Esophagus muscularis mucosa (tissue), 4 donors: ENCODE measurements at regions not wholly inside any gene's neighbourhood (a gene's known extent, or its start where the extent isn't known, plus 50 kb on each side); places are given as distances from the start of the nearest gene placed in this dataset.
A peak's percentile ranks its signal among the peaks of the same experiment; 100 is the strongest.

ENCODE experiments used
- DNase-seq: peaks from one replicate; pipeline ENCODE4 v3.0.0-alpha.2; 2017; ENCODE audit errors: extremely low spot score
- H3K27ac ChIP-seq, 4 donors: fragments of 200-600 bp; sonication (generic); replicated peaks in 1 of 4; 1 replicate in 3 of 4; 2 replicates in 1 of 4; pipeline ENCODE4 v1.5.1; 2016 to 2019; ENCODE audit warnings: mild to moderate bottlenecking in 1 of 4
- H3K27me3 ChIP-seq, 4 donors: fragments of 200-600 bp; sonication (generic); one replicate each; pipeline versions ENCODE4 v1.5.1 to v1.6.0; 2016 to 2019
- H3K36me3 ChIP-seq, 4 donors: fragments of 200-600 bp; sonication (generic); one replicate each; pipeline ENCODE4 v1.5.1; 2016 to 2019
- H3K4me1 ChIP-seq, 4 donors: fragments of 200-600 bp; sonication (generic); one replicate each; pipeline ENCODE4 v1.5.1; 2016 to 2019
- H3K4me3 ChIP-seq, 4 donors: fragments of 200-600 bp; sonication (generic); 1 replicate in 2 of 4; 2 replicates in 2 of 4; pipeline ENCODE4 v1.5.1; 2016 to 2019; ENCODE audit warnings: mild to moderate bottlenecking in 4 of 4, moderate library complexity in 1 of 4
- H3K9me3 ChIP-seq, 4 donors: fragments of 200-600 bp; sonication (generic); 1 replicate in 3 of 4; 2 replicates in 1 of 4; pipeline ENCODE4 v1.5.1; 2016 to 2019
- EP300 ChIP-seq: sonication (generic); formaldehyde crosslinking; IDR thresholded peaks from one replicate; pipeline ENCODE4 v1.6.1; 2017; ENCODE audit warnings: antibody characterized with exemption
- POLR2A ChIP-seq: fragments of 450-650 bp; IDR thresholded peaks from one replicate; pipeline ENCODE4 v1.6.1; 2017; ENCODE audit warnings: antibody characterized with exemption, moderate library complexity, mild to moderate bottlenecking, low read depth
- POLR2AphosphoS5 ChIP-seq, 2 donors: sonication (generic); formaldehyde crosslinking; IDR thresholded peaks; one replicate each; pipeline ENCODE4 v1.6.1; 2017; ENCODE audit warnings: antibody characterized with exemption in 2 of 2
- WGBS: methylation state at CpG from one replicate; pipeline ENCODE4 v1.1.5; 2018; 5-methylcytosine and 5-hydroxymethylcytosine counted together
- intact Hi-C: fragments of 100-400 bp; cut with DNase I; formaldehyde crosslinking; loops from one replicate; pipeline ENCODE4 v1.15.1; 2023
- TF ChIP-seq, protein P1 (sequence below), 3 experiments: fragments of 200-600 bp in 2 of 3; fragments of 450-650 bp in 1 of 3; sonication (generic) in 2 of 3; IDR thresholded peaks; one replicate each; pipeline ENCODE4 v1.5.1; 2017 to 2019; ENCODE audit warnings: antibody characterized with exemption in 3 of 3, mild to moderate bottlenecking in 2 of 3, moderate library complexity in 1 of 3

DNA sequence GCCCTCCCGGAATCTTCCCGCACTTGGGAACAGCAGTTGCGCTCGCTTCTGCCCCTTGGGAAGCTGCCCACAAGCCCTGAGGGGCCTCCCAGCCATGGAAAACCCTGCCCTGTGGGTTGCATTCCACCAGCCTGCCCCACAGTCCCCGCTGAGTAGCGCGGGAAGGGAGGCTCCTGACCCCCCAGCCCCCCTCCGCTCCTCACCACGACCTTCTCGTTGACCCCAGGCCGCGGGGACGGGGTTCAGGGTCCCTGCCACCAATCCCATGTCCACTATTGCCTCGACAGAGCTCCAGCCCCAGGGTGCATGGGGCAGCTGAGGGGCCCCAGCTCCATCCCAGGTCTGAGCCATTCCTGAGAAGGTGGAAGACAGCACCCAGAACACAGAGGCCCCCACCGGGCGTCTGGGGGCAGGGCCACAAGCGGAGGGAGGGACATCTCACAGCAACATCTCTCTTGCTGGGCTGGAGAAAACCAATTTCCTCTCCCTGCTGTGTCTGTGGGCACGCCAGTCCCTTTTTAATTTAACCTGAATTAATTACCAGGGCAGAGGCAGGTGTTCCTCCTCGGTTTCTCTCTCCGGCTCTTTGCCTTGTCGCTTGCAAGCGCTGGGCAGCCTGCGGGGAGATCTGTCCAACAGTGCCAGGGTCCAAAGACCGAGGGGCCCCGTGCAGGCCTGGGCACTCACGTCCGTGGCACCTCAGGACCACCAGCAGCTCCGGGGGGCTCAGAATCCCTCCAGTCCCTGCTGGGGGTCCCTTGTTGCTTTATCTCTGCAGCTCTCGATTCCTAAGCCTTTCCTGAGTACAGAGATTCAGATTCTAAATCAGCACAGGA, 57.9 kb downstream of the FOXL3 start:
- Histone ChIP-seq H3K4me1 (peaks cover 0 to 9% (median 0%) of the 10 kb centered on the region in 4 donors), H3K27me3 (peaks cover 0 to 13% (median 0%) of the 10 kb centered on the region in 4 donors), H3K9me3 (no peaks in the 10 kb centered on the region), H3K27ac (no peak overlapping the region), H3K36me3 (no peaks in the 10 kb centered on the region), H3K4me3 (no peak overlapping the region)
- intact Hi-C loops: no loop called here
- DNase-seq: no peak
- WGBS: 93% methylated on average over 21 of the region's 29 CpGs
- TF ChIP-seq, protein P1, sequence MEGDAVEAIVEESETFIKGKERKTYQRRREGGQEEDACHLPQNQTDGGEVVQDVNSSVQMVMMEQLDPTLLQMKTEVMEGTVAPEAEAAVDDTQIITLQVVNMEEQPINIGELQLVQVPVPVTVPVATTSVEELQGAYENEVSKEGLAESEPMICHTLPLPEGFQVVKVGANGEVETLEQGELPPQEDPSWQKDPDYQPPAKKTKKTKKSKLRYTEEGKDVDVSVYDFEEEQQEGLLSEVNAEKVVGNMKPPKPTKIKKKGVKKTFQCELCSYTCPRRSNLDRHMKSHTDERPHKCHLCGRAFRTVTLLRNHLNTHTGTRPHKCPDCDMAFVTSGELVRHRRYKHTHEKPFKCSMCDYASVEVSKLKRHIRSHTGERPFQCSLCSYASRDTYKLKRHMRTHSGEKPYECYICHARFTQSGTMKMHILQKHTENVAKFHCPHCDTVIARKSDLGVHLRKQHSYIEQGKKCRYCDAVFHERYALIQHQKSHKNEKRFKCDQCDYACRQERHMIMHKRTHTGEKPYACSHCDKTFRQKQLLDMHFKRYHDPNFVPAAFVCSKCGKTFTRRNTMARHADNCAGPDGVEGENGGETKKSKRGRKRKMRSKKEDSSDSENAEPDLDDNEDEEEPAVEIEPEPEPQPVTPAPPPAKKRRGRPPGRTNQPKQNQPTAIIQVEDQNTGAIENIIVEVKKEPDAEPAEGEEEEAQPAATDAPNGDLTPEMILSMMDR (IDR thresholded peaks at IDR 0.05): no peak
- TF ChIP-seq POLR2A (no peak), EP300 (no peak), POLR2AphosphoS5 (IDR thresholded peaks at IDR 0.05) (no peak)

DNA sequence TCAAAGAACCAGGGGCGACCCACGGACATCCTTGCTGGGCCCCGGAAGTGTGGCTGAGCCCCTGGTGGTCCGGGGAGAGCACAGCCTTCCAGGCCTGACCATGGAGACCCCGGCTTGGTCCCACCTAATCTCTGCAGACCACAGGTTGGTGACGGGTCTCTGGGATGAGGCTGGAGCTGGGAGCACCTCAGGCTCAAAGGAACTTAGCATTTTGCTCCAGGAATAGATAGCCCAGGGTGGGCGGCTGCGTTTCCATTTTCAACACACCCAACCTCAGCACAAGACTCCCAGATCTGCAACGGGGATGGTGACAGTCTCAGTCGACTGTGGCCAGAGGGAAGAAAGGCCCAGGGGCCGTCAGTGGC, 58.5 kb downstream of the FOXL3 start:
- Histone ChIP-seq H3K9me3 (no peaks in the 10 kb centered on the region), H3K36me3 (no peaks in the 10 kb centered on the region), H3K27me3 (peaks cover 0 to 17% (median 0%) of the 10 kb centered on the region in 4 donors), H3K4me3 (no peak overlapping the region), H3K27ac (no peak overlapping the region), H3K4me1 (peaks cover 0 to 9% (median 0%) of the 10 kb centered on the region in 4 donors)
- 90% methylated on average over 10 of the region's 11 CpGs for WGBS
- no peak for DNase-seq
- TF ChIP-seq POLR2A: no peak
- TF ChIP-seq POLR2AphosphoS5 (IDR thresholded peaks at IDR 0.05): no peak
- TF ChIP-seq, protein P1 (IDR thresholded peaks at IDR 0.05): no peak
- TF ChIP-seq EP300: no peak
- intact Hi-C loops: no loop called here

DNA sequence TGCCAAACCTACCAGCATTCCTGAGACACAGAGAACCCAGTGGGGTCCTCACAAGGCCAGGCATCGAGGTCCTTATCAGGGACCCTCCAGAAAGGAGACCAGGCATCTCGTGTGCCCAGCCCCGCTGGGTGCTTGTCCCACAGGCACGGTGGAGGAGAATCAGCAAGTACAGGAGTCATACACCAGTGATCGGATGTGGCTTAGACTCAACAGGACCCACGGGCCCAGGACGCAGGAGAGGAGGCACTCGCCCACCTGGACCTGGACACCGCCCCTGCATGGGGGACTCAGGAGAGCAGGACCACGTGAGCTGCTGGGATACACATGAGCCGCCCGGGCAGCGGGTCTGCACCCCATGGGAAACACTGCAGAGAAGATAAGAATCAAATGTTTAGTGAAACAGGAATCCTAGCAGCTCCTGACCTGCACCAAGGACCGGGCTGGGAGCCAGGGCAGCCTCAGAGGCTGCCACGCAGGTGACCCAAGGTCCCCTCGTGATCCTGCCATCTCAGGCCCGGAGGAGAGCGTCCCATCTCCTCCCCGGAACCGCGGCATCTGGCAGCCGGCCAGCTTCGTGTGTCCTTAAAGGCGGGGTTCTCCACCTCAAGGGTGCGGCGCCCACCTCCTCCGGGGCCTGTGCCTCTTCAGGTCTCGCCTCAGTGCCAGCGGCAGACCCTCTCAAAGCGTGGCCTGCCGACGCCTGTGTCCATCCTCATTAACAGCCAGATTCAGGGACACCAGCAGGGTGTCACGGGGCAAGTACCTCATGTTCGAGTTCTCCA, 59.2 kb downstream of the FOXL3 start:
- Histone ChIP-seq H3K4me1 (peaks cover 0 to 9% (median 0%) of the 10 kb centered on the region in 4 donors), H3K36me3 (no peaks in the 10 kb centered on the region), H3K27ac (no peak overlapping the region), H3K4me3 (no peak overlapping the region), H3K27me3 (peaks cover 0 to 17% (median 0%) of the 10 kb centered on the region in 4 donors), H3K9me3 (no peaks in the 10 kb centered on the region)
- intact Hi-C loops: no loop called here
- TF ChIP-seq, protein P1 (IDR thresholded peaks at IDR 0.05): no peak
- no peak for TF ChIP-seq EP300
- TF ChIP-seq POLR2A: no peak
- TF ChIP-seq POLR2AphosphoS5 (IDR thresholded peaks at IDR 0.05): no peak
- 79% methylated on average over 20 of the region's 34 CpGs for WGBS
- no peak for DNase-seq

DNA sequence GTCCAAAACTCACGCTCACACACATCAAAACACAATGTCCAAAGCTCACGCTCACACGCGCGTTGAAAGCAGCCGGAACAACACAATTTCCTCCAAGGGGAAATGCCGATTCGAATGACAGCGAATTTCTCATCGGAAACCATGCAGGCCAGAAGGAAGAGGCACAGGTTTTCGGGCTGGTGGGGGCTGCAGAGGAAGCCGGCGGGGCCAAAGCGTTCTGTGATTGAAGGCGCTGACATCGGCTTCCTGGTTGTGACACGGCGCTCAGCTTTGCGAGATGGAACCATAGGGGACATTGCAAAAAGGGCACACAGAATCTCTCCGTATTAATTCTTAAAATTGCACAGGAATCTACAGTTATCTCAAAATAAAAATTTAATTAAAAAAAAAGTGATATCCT, 61.3 kb downstream of the FOXL3 start:
- no peak overlapping the region for H3K27ac ChIP-seq
- H3K36me3 ChIP-seq: no peaks in the 10 kb centered on the region
- WGBS: 74% methylated on average over 20 of the region's 20 CpGs
- peaks cover 0 to 9% (median 0%) of the 10 kb centered on the region in 4 donors for H3K4me1 ChIP-seq
- no peak for TF ChIP-seq POLR2AphosphoS5 (IDR thresholded peaks at IDR 0.05)
- no peak for TF ChIP-seq POLR2A
- no peak for TF ChIP-seq EP300
- H3K9me3 ChIP-seq: no peaks in the 10 kb centered on the region
- intact Hi-C loops: no loop called here
- no peak for DNase-seq
- peak overlapping the region in 1 of 4 donors; percentile 14 for H3K4me3 ChIP-seq
- peaks cover 0 to 17% (median 0%) of the 10 kb centered on the region in 4 donors for H3K27me3 ChIP-seq
